SK-N-SH treated with all-trans-retinoic acid at 6 μM for 48 hours (cell line): ENCODE measurements at regions not wholly inside any gene's neighbourhood (a gene's known extent, or its start where the extent isn't known, plus 50 kb on each side); places are given as distances from the start of the nearest gene placed in this dataset.

ENCODE experiments used
- ARNTL ChIP-seq: fragments of 450-650 bp; formaldehyde crosslinking; IDR thresholded peaks from 2 replicates; pipeline ENCODE4 v1.5.0; 2020; ENCODE audit warnings: low read depth, mild to moderate bottlenecking, moderate library complexity, borderline replicate concordance
- BACH2 ChIP-seq: fragments of 250-450 bp; sonication (Bioruptor Pico); IDR thresholded peaks from 2 replicates; pipeline ENCODE4 v1.9.0; 2021; ENCODE audit warnings: mild to moderate bottlenecking, borderline replicate concordance
- CSDC2 ChIP-seq: fragments of 250-450 bp; sonication (Bioruptor Pico); IDR thresholded peaks from 2 replicates; pipeline ENCODE4 v1.5.0; 2020; ENCODE audit warnings: mild to moderate bottlenecking, moderate library complexity
- GLIS3 ChIP-seq: fragments of 250-450 bp; sonication (Bioruptor Pico); IDR thresholded peaks from 2 replicates; pipeline ENCODE4 v1.5.0; 2020; ENCODE audit warnings: mild to moderate bottlenecking, moderate library complexity
- ISL1 ChIP-seq: fragments of 250-450 bp; sonication (Bioruptor Pico); IDR thresholded peaks from 2 replicates; pipeline ENCODE4 v2.1.2; 2022; ENCODE audit warnings: mild to moderate bottlenecking, moderate library complexity
- TOX ChIP-seq: fragments of 250-450 bp; sonication (Bioruptor Pico); IDR thresholded peaks from 2 replicates; pipeline ENCODE4 v1.8.0; 2021; ENCODE audit warnings: mild to moderate bottlenecking, moderate library complexity, borderline replicate concordance
- ZFP3 ChIP-seq: fragments of 250-450 bp; sonication (Bioruptor Pico); IDR thresholded peaks from 2 replicates; pipeline ENCODE4 v1.5.0; 2020; ENCODE audit warnings: mild to moderate bottlenecking, moderate library complexity
- ZNF70 ChIP-seq: fragments of 450-650 bp; formaldehyde crosslinking; IDR thresholded peaks from 2 replicates; pipeline ENCODE4 v1.5.0; 2020; ENCODE audit warnings: mild to moderate bottlenecking, moderate library complexity
- ZNF8 ChIP-seq: fragments of 450-650 bp; formaldehyde crosslinking; IDR thresholded peaks from 2 replicates; pipeline ENCODE4 v1.5.0; 2020; ENCODE audit warnings: mild to moderate bottlenecking, moderate library complexity
- TF ChIP-seq, protein P1 (sequence below): fragments of 250-450 bp; sonication (Bioruptor Pico); IDR thresholded peaks from 2 replicates; pipeline ENCODE4 v1.5.1; 2020; ENCODE audit warnings: low read depth, mild to moderate bottlenecking, moderate library complexity
- TF ChIP-seq, protein P2 (sequence below): fragments of 250-450 bp; sonication (Bioruptor Pico); IDR thresholded peaks from 2 replicates; pipeline ENCODE4 v1.5.0; 2020; ENCODE audit warnings: mild to moderate bottlenecking, moderate library complexity
- TF ChIP-seq, protein P3 (sequence below): fragments of 250-450 bp; sonication (Bioruptor Pico); IDR thresholded peaks from 2 replicates; pipeline ENCODE4 v1.8.0; 2020; ENCODE audit warnings: mild to moderate bottlenecking, moderate library complexity, borderline replicate concordance
- TF ChIP-seq, protein P4 (sequence below): fragments of 250-450 bp; sonication (Bioruptor Pico); IDR thresholded peaks from 2 replicates; pipeline ENCODE4 v1.8.0; 2021; ENCODE audit warnings: low read depth, mild to moderate bottlenecking, moderate library complexity, borderline replicate concordance

DNA sequence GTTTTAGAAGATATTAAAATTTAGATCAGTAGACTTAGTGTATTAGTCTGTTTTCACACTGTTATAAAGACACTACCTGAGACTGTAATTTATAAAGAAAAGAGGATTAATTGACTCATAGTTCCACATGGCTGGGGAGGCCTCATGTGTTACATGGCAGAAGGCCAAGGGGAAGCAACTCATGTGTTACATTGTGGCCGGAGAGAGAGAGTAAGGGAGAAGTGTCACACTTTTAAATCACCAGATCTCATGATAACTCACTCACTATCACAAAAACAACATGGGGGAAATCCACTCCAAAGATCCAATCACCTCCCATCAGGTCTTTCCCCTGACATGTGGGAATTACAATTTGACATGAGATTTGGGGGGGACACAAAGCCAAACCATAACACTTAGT, 1159.7 kb upstream of the PCDH7 start:
- TF ChIP-seq ISL1 (CRISPR knock-in tag) (no peak), ZFP3 (CRISPR knock-in tag) (no peak), ZNF70 (CRISPR knock-in tag) (no peak), ZNF8 (CRISPR knock-in tag) (no peak), BACH2 (CRISPR knock-in tag) (no peak), ARNTL (CRISPR knock-in tag) (no peak), GLIS3 (no peak), TOX (no peak), CSDC2 (no peak)
- TF ChIP-seq, protein P1, sequence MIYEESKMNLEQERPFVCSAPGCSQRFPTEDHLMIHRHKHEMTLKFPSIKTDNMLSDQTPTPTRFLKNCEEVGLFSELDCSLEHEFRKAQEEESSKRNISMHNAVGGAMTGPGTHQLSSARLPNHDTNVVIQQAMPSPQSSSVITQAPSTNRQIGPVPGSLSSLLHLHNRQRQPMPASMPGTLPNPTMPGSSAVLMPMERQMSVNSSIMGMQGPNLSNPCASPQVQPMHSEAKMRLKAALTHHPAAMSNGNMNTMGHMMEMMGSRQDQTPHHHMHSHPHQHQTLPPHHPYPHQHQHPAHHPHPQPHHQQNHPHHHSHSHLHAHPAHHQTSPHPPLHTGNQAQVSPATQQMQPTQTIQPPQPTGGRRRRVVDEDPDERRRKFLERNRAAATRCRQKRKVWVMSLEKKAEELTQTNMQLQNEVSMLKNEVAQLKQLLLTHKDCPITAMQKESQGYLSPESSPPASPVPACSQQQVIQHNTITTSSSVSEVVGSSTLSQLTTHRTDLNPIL: no peak
- TF ChIP-seq, protein P2, sequence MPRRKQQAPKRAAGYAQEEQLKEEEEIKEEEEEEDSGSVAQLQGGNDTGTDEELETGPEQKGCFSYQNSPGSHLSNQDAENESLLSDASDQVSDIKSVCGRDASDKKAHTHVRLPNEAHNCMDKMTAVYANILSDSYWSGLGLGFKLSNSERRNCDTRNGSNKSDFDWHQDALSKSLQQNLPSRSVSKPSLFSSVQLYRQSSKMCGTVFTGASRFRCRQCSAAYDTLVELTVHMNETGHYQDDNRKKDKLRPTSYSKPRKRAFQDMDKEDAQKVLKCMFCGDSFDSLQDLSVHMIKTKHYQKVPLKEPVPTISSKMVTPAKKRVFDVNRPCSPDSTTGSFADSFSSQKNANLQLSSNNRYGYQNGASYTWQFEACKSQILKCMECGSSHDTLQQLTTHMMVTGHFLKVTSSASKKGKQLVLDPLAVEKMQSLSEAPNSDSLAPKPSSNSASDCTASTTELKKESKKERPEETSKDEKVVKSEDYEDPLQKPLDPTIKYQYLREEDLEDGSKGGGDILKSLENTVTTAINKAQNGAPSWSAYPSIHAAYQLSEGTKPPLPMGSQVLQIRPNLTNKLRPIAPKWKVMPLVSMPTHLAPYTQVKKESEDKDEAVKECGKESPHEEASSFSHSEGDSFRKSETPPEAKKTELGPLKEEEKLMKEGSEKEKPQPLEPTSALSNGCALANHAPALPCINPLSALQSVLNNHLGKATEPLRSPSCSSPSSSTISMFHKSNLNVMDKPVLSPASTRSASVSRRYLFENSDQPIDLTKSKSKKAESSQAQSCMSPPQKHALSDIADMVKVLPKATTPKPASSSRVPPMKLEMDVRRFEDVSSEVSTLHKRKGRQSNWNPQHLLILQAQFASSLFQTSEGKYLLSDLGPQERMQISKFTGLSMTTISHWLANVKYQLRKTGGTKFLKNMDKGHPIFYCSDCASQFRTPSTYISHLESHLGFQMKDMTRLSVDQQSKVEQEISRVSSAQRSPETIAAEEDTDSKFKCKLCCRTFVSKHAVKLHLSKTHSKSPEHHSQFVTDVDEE (CRISPR knock-in tag): no peak
- TF ChIP-seq, protein P3, sequence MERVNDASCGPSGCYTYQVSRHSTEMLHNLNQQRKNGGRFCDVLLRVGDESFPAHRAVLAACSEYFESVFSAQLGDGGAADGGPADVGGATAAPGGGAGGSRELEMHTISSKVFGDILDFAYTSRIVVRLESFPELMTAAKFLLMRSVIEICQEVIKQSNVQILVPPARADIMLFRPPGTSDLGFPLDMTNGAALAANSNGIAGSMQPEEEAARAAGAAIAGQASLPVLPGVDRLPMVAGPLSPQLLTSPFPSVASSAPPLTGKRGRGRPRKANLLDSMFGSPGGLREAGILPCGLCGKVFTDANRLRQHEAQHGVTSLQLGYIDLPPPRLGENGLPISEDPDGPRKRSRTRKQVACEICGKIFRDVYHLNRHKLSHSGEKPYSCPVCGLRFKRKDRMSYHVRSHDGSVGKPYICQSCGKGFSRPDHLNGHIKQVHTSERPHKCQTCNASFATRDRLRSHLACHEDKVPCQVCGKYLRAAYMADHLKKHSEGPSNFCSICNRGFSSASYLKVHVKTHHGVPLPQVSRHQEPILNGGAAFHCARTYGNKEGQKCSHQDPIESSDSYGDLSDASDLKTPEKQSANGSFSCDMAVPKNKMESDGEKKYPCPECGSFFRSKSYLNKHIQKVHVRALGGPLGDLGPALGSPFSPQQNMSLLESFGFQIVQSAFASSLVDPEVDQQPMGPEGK (CRISPR knock-in tag): no peak
- TF ChIP-seq, protein P4, sequence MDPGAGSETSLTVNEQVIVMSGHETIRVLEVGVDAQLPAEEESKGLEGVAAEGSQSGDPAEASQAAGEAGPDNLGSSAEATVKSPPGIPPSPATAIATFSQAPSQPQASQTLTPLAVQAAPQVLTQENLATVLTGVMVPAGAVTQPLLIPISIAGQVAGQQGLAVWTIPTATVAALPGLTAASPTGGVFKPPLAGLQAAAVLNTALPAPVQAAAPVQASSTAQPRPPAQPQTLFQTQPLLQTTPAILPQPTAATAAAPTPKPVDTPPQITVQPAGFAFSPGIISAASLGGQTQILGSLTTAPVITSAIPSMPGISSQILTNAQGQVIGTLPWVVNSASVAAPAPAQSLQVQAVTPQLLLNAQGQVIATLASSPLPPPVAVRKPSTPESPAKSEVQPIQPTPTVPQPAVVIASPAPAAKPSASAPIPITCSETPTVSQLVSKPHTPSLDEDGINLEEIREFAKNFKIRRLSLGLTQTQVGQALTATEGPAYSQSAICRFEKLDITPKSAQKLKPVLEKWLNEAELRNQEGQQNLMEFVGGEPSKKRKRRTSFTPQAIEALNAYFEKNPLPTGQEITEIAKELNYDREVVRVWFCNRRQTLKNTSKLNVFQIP (CRISPR knock-in tag): no peak
